CD14-positive monocyte (primary cell): ENCODE measurements at regions not wholly inside any gene's neighbourhood (a gene's known extent, or its start where the extent isn't known, plus 50 kb on each side); places are given as distances from the start of the nearest gene placed in this dataset.

Experiments
- DNase-seq, 3 donors: peaks; one replicate each; pipeline ENCODE4 v3.0.0-alpha.2; 2011 to 2022
- H2AFZ ChIP-seq: 2 replicates; pipeline ENCODE4 v1.6.0; 2012; ENCODE audit warnings: mild to moderate bottlenecking, low read depth, low read length, inconsistent platforms; ENCODE audit not compliant: insufficient read depth, poor library complexity, severe bottlenecking
- H3K27ac ChIP-seq, 2 donors: 1 replicate in 1 of 2; 2 replicates in 1 of 2; pipeline ENCODE4 v1.5.1; 2012 to 2013; ENCODE audit warnings: low read length in 2 of 2, control low read depth in 1 of 2, inconsistent platforms in 1 of 2, low read depth in 1 of 2, mild to moderate bottlenecking in 1 of 2
- H3K27me3 ChIP-seq, 2 donors: one replicate each; pipeline versions ENCODE4 v1.6.0 to v1.6.1; 2011 to 2013; ENCODE audit warnings: low read length in 2 of 2; ENCODE audit not compliant: control insufficient read depth in 2 of 2, insufficient read depth in 2 of 2
- H3K36me3 ChIP-seq, 2 donors: replicated peaks in 1 of 2; 1 replicate in 1 of 2; 2 replicates in 1 of 2; pipeline versions ENCODE4 v1.5.1 to v1.6.1; 2012 to 2013; ENCODE audit warnings: low read length in 2 of 2, control low read depth in 1 of 2, inconsistent platforms in 1 of 2, mild to moderate bottlenecking in 1 of 2; ENCODE audit not compliant: insufficient read depth in 2 of 2, control insufficient read depth in 1 of 2
- H3K4me1 ChIP-seq, 2 donors: 1 replicate in 1 of 2; 2 replicates in 1 of 2; pipeline versions ENCODE4 v1.5.1 to v1.6.1; 2012 to 2013; ENCODE audit warnings: low read length in 2 of 2, control low read depth in 1 of 2, inconsistent platforms in 1 of 2, mild to moderate bottlenecking in 1 of 2, moderate library complexity in 1 of 2; ENCODE audit not compliant: insufficient read depth in 2 of 2, control insufficient read depth in 1 of 2
- H3K4me2 ChIP-seq: replicated peaks from 2 replicates; pipeline ENCODE3; 2012; ENCODE audit warnings: low read length, moderate library complexity, mild to moderate bottlenecking; ENCODE audit not compliant: poor library complexity, severe bottlenecking; ENCODE audit errors: extremely low read depth
- H3K4me3 ChIP-seq, 3 experiments: fragments of 200-600 bp in 1 of 3; sonication (generic) in 1 of 3; replicated peaks in 1 of 3; 1 replicate in 2 of 3; 2 replicates in 1 of 3; pipeline ENCODE4 v1.5.1; 2011 to 2013; ENCODE audit warnings: low read length in 3 of 3, mild to moderate bottlenecking in 3 of 3, control low read depth in 2 of 3, low read depth in 2 of 3, inconsistent platforms in 1 of 3, moderate library complexity in 1 of 3
- H3K79me2 ChIP-seq: 2 replicates; pipeline ENCODE4 v1.6.0; 2012; ENCODE audit warnings: mild to moderate bottlenecking, control low read depth, inconsistent platforms, low read length, moderate library complexity; ENCODE audit not compliant: insufficient read depth
- H3K9ac ChIP-seq: 2 replicates; pipeline ENCODE4 v1.6.0; 2017; ENCODE audit warnings: low read length, mild to moderate bottlenecking; ENCODE audit not compliant: insufficient read depth, poor library complexity, severe bottlenecking
- H3K9me3 ChIP-seq, 2 donors: replicated peaks in 1 of 2; 1 replicate in 1 of 2; 2 replicates in 1 of 2; pipeline versions ENCODE4 v1.5.1 to v1.6.1; 2012 to 2013; ENCODE audit warnings: low read length in 2 of 2, control low read depth in 1 of 2; ENCODE audit not compliant: control insufficient read depth in 1 of 2, insufficient read depth in 1 of 2
- H4K20me1 ChIP-seq: 2 replicates; pipeline ENCODE4 v1.6.0; 2012; ENCODE audit warnings: mild to moderate bottlenecking, low read length, control low read depth, moderate library complexity; ENCODE audit not compliant: insufficient read depth
- H3K27ac Mint-ChIP-seq, 7 donors: one replicate each; pipeline ENCODE4 v1.8.0; 2020; ENCODE audit warnings: mild to moderate bottlenecking in 7 of 7, mixed read lengths in 7 of 7, moderate library complexity in 6 of 7, inconsistent platforms in 2 of 7
- H3K27me3 Mint-ChIP-seq, 3 donors: one replicate each; pipeline ENCODE4 v1.8.0; 2021 to 2022; ENCODE audit warnings: low read depth in 3 of 3, mild to moderate bottlenecking in 3 of 3, mixed read lengths in 3 of 3, moderate library complexity in 3 of 3, inconsistent platforms in 1 of 3
- H3K36me3 Mint-ChIP-seq, 2 donors: one replicate each; pipeline ENCODE4 v1.8.0; 2020; ENCODE audit warnings: mixed read lengths in 2 of 2, inconsistent platforms in 1 of 2, mild to moderate bottlenecking in 1 of 2
- H3K4me1 Mint-ChIP-seq: one replicate; pipeline ENCODE4 v1.8.0; 2020; ENCODE audit warnings: mild to moderate bottlenecking, mixed read lengths
- H3K4me3 Mint-ChIP-seq, 2 donors: one replicate each; pipeline ENCODE4 v1.8.0; 2020; ENCODE audit warnings: mild to moderate bottlenecking in 2 of 2, mixed read lengths in 2 of 2, moderate library complexity in 1 of 2
- H3K9me3 Mint-ChIP-seq, 7 donors: one replicate each; pipeline ENCODE4 v1.8.0; 2020 to 2022; ENCODE audit warnings: mixed read lengths in 7 of 7, mild to moderate bottlenecking in 6 of 7, moderate library complexity in 6 of 7, inconsistent platforms in 2 of 7
- WGBS: methylation state at CpG from one replicate; pipeline ENCODE4 v1.1.5; 2013; ENCODE audit warnings: missing lambda C conversion rate; ENCODE audit not compliant: insufficient coverage; 5-methylcytosine and 5-hydroxymethylcytosine counted together
- intact Hi-C, 2 donors: fragments of 100-400 bp; cut with micrococcal nuclease; formaldehyde crosslinking; loops; one replicate each; pipeline versions ENCODE4 v1.15.0 to v1.15.1; 2023
- TF ChIP-seq, protein P1 (sequence below): fragments of 200-600 bp; IDR thresholded peaks from one replicate; pipeline ENCODE4 v1.8.0; 2022; ENCODE audit warnings: antibody characterized with exemption, mild to moderate bottlenecking

DNA sequence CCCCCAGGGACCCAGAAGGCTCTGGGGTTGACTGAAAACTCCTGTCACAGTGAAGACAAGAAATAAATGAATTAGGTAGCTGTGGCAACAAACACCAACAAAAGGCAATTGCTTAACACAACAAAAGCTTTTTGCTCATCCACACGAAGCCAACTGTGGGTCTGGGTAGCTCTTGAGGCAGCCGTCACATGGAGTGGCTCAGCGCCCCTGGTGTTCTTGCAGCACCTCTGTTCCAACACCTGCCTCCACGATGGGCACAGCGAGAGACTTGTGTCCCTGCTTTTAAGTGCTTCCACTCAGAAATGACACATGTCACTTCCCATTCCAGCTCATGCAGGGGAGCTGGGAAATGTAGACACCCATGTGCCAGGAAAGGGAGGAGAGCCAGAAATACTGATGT, 364.5 kb upstream of the DUSP10 start:
- H3K4me1 ChIP-seq = no peaks in the 10 kb centered on the region
- Mint-ChIP-seq H3K4me1 (no peaks in the 10 kb centered on the region), H3K36me3 (no peaks in the 10 kb centered on the region), H3K27ac (no peak overlapping the region), H3K4me3 (no peak overlapping the region), H3K9me3 (peaks cover 0 to 2% (median 0%) of the 10 kb centered on the region in 7 donors), H3K27me3 (peaks cover 0 to 3% (median 0%) of the 10 kb centered on the region in 3 donors)
- no peak for DNase-seq
- no peaks in the 10 kb centered on the region for H4K20me1 ChIP-seq
- no peak overlapping the region for H3K9ac ChIP-seq
- no peak overlapping the region for H3K4me2 ChIP-seq
- intact Hi-C loops = loop anchor here in 1 of 2 donors (10.0 kb wide), 1 partner anchor 338 kb away; no protein-coding TSS in a partner anchor
- no peaks in the 10 kb centered on the region for H3K27me3 ChIP-seq
- no peak overlapping the region for H3K4me3 ChIP-seq
- no peaks in the 10 kb centered on the region for H3K79me2 ChIP-seq
- TF ChIP-seq, protein P1, sequence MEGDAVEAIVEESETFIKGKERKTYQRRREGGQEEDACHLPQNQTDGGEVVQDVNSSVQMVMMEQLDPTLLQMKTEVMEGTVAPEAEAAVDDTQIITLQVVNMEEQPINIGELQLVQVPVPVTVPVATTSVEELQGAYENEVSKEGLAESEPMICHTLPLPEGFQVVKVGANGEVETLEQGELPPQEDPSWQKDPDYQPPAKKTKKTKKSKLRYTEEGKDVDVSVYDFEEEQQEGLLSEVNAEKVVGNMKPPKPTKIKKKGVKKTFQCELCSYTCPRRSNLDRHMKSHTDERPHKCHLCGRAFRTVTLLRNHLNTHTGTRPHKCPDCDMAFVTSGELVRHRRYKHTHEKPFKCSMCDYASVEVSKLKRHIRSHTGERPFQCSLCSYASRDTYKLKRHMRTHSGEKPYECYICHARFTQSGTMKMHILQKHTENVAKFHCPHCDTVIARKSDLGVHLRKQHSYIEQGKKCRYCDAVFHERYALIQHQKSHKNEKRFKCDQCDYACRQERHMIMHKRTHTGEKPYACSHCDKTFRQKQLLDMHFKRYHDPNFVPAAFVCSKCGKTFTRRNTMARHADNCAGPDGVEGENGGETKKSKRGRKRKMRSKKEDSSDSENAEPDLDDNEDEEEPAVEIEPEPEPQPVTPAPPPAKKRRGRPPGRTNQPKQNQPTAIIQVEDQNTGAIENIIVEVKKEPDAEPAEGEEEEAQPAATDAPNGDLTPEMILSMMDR = no peak
- H3K27ac ChIP-seq = no peak overlapping the region
- no peak overlapping the region for H2AFZ ChIP-seq
- 93% methylated on average over 5 of the region's 5 CpGs for WGBS
- H3K9me3 ChIP-seq = no peaks in the 10 kb centered on the region
- H3K36me3 ChIP-seq = no peaks in the 10 kb centered on the region

DNA sequence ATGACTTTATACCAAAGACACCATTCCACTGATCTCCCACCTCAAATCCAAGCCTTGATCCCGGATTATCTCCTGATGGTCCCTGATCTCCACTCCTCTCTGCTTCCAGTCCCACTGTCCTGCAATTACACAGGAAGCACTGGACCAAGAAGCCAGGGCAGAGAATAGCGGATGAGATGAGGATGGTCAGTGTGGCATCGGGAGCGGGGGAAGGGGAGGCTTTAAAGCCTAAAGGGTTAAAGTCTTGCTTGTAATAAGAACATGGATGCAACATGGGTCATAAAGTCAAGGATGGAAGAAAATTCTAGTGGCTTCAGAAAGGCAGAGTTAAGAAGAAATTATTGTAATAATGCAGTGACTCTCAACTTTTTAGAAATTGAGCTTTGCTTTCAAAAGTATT, 364.0 kb upstream of the DUSP10 start:
- no peak overlapping the region for H3K4me3 Mint-ChIP-seq
- H3K36me3 ChIP-seq = no peaks in the 10 kb centered on the region
- no peaks in the 10 kb centered on the region for H3K27me3 ChIP-seq
- no peaks in the 10 kb centered on the region for H3K4me1 ChIP-seq
- WGBS = 77% methylated on average over 2 of the region's 4 CpGs
- H3K4me3 ChIP-seq = no peak overlapping the region
- no peaks in the 10 kb centered on the region for H3K79me2 ChIP-seq
- intact Hi-C loops = loop anchor here in 1 of 2 donors (10.0 kb wide), 1 partner anchor 339 kb away; no protein-coding TSS in a partner anchor
- H3K4me2 ChIP-seq = no peak overlapping the region
- no peak overlapping the region for H3K9ac ChIP-seq
- peaks cover 0 to 2% (median 0%) of the 10 kb centered on the region in 7 donors for H3K9me3 Mint-ChIP-seq
- DNase-seq = no peak
- no peaks in the 10 kb centered on the region for H3K36me3 Mint-ChIP-seq
- no peaks in the 10 kb centered on the region for H4K20me1 ChIP-seq
- H3K27ac Mint-ChIP-seq = no peak overlapping the region
- no peak overlapping the region for H2AFZ ChIP-seq
- no peaks in the 10 kb centered on the region for H3K9me3 ChIP-seq
- H3K4me1 Mint-ChIP-seq = no peaks in the 10 kb centered on the region
- H3K27ac ChIP-seq = no peak overlapping the region
- H3K27me3 Mint-ChIP-seq = peaks cover 0 to 6% (median 0%) of the 10 kb centered on the region in 3 donors
- TF ChIP-seq, protein P1 = no peak
